CD4-positive, CD25-positive, alpha-beta regulatory T cell (primary cell): ENCODE measurements at regions not wholly inside any gene's neighbourhood (a gene's known extent, or its start where the extent isn't known, plus 50 kb on each side); places are given as distances from the start of the nearest gene placed in this dataset.

ENCODE experiments used
- ATAC-seq, 2 donors: fragments of 150-1000 bp; cut with Tn5 transposase; one replicate each; pipeline ENCODE4 v1.10.0; 2021; ENCODE audit warnings: low read depth in 2 of 2, moderate number of reproducible peaks in 2 of 2, moderate library complexity in 1 of 2
- DNase-seq, 3 donors: peaks; one replicate each; pipeline versions ENCODE4 v3.0.0 to v3.0.0-alpha.2; 2012 to 2022; ENCODE audit warnings: mixed read lengths in 1 of 3
- H3K27ac ChIP-seq: one replicate; pipeline ENCODE4 v1.7.0; 2013; ENCODE audit warnings: mild to moderate bottlenecking, low read length; ENCODE audit not compliant: insufficient read depth, poor library complexity, severe bottlenecking
- H3K27me3 ChIP-seq: one replicate; pipeline ENCODE4 v1.7.0; 2013; ENCODE audit warnings: low read length; ENCODE audit not compliant: control insufficient read depth, insufficient read depth
- H3K36me3 ChIP-seq: one replicate; pipeline ENCODE4 v1.7.0; 2013; ENCODE audit warnings: mild to moderate bottlenecking, low read length, moderate library complexity; ENCODE audit not compliant: control insufficient read depth, insufficient read depth
- H3K4me1 ChIP-seq: 2 replicates; pipeline ENCODE4 v1.7.0; 2013; ENCODE audit warnings: mild to moderate bottlenecking, low read length; ENCODE audit not compliant: insufficient read depth, control insufficient read depth, poor library complexity, severe bottlenecking
- H3K4me3 ChIP-seq: one replicate; pipeline ENCODE4 v1.7.0; 2013; ENCODE audit warnings: low read depth, mild to moderate bottlenecking, low read length, moderate library complexity
- H3K9me3 ChIP-seq, 2 experiments: 1 replicate in 1 of 2; 2 replicates in 1 of 2; pipeline ENCODE4 v1.7.0; 2013; ENCODE audit warnings: low read length in 2 of 2, mild to moderate bottlenecking in 1 of 2, moderate library complexity in 1 of 2; ENCODE audit not compliant: control insufficient read depth in 2 of 2
- H3K27ac Mint-ChIP-seq, 3 donors: one replicate each; pipeline ENCODE4 v1.8.0; 2020 to 2022; ENCODE audit warnings: mild to moderate bottlenecking in 3 of 3, mixed read lengths in 3 of 3, moderate library complexity in 2 of 3
- H3K27me3 Mint-ChIP-seq: one replicate; pipeline ENCODE4 v1.8.0; 2022; ENCODE audit warnings: mild to moderate bottlenecking, mixed read lengths
- H3K36me3 Mint-ChIP-seq: one replicate; pipeline ENCODE4 v1.8.0; 2020; ENCODE audit warnings: mixed read lengths
- H3K4me1 Mint-ChIP-seq, 4 donors: one replicate each; pipeline ENCODE4 v1.8.0; 2020 to 2022; ENCODE audit warnings: mixed read lengths in 4 of 4, mild to moderate bottlenecking in 1 of 4
- H3K4me3 Mint-ChIP-seq, 4 donors: one replicate each; pipeline ENCODE4 v1.8.0; 2020 to 2022; ENCODE audit warnings: mild to moderate bottlenecking in 4 of 4, mixed read lengths in 4 of 4, moderate library complexity in 3 of 4
- H3K9me3 Mint-ChIP-seq, 7 donors: one replicate each; pipeline ENCODE4 v1.8.0; 2020 to 2022; ENCODE audit warnings: mixed read lengths in 7 of 7, mild to moderate bottlenecking in 3 of 7, moderate library complexity in 2 of 7

DNA sequence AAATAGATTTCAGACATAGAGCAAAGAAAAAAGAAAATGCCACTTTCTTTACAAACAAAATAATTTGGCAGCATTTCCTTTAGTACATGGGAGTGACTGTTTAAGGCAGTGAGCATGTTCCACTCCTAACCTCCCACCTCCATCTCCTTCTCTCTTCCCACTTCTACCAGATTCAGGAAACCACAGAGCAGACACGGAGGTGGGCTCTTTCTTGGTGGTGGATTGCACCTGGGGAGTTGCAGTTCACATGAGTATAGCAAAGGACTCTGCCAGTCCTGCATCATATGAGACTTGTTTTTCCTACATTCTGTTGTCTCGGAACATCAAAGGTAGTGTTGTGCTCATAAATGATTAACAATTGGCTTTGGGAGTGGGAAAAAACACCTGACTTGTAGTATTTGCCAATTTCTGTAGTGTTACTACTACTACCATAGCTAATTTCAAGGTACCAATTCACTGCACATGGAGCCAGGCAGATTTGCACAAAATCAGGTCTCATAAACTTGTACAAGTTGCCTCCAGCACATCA lies 137.2 kb downstream of the SPP2 start:
- Mint-ChIP-seq H3K27me3 (peaks cover 15% of the 10 kb centered on the region), H3K27ac (peak overlapping the region in 2 of 3 donors; percentile 21 to 23), H3K9me3 (peaks cover 0 to 7% (median 0%) of the 10 kb centered on the region in 7 donors), H3K36me3 (no peaks in the 10 kb centered on the region), H3K4me1 (peaks cover 0 to 2% (median 0%) of the 10 kb centered on the region in 4 donors), H3K4me3 (no peak overlapping the region)
- DNase-seq: no peak
- Histone ChIP-seq H3K9me3 (no peaks in the 10 kb centered on the region), H3K27me3 (no peaks in the 10 kb centered on the region), H3K27ac (no peak overlapping the region), H3K36me3 (no peaks in the 10 kb centered on the region), H3K4me3 (no peak overlapping the region), H3K4me1 (no peaks in the 10 kb centered on the region)
- no peak for ATAC-seq

GRCh38 chr2:234181121-234181520 lies 130.6 kb downstream of the SPP2 start:
- no peaks in the 10 kb centered on the region for H3K36me3 ChIP-seq
- no peaks in the 10 kb centered on the region for H3K36me3 Mint-ChIP-seq
- H3K4me1 Mint-ChIP-seq: no peaks in the 10 kb centered on the region
- no peak overlapping the region for H3K27ac Mint-ChIP-seq
- no peaks in the 10 kb centered on the region for H3K9me3 ChIP-seq
- no peak overlapping the region for H3K4me3 Mint-ChIP-seq
- ATAC-seq: no peak
- H3K27me3 ChIP-seq: peaks cover 3% of the 10 kb centered on the region
- H3K9me3 Mint-ChIP-seq: peaks cover 0 to 5% (median 0%) of the 10 kb centered on the region in 7 donors
- H3K27me3 Mint-ChIP-seq: peaks cover 40% of the 10 kb centered on the region
- no peak overlapping the region for H3K27ac ChIP-seq
- no peaks in the 10 kb centered on the region for H3K4me1 ChIP-seq
- no peak overlapping the region for H3K4me3 ChIP-seq
- no peak for DNase-seq

GRCh38 chr2:234179031-234179363 lies 128.5 kb downstream of the SPP2 start:
- Histone ChIP-seq H3K27me3 (peaks cover 3% of the 10 kb centered on the region), H3K9me3 (no peaks in the 10 kb centered on the region), H3K36me3 (no peaks in the 10 kb centered on the region), H3K27ac (no peak overlapping the region), H3K4me3 (no peak overlapping the region), H3K4me1 (no peaks in the 10 kb centered on the region)
- ATAC-seq (no peak), DNase-seq (no peak)
- Mint-ChIP-seq H3K36me3 (no peaks in the 10 kb centered on the region), H3K9me3 (peaks cover 0 to 3% (median 0%) of the 10 kb centered on the region in 7 donors), H3K27ac (no peak overlapping the region), H3K27me3 (peaks cover 35% of the 10 kb centered on the region), H3K4me1 (peaks cover 0 to 3% (median 0%) of the 10 kb centered on the region in 4 donors), H3K4me3 (no peak overlapping the region)

GRCh38 chr2:234178330-234179030 lies 128.0 kb downstream of the SPP2 start:
- Mint-ChIP-seq H3K4me3 (no peak overlapping the region), H3K27me3 (peaks cover 35% of the 10 kb centered on the region), H3K27ac (no peak overlapping the region), H3K4me1 (peaks cover 0 to 3% (median 0%) of the 10 kb centered on the region in 4 donors), H3K36me3 (no peaks in the 10 kb centered on the region), H3K9me3 (peaks cover 0 to 2% (median 0%) of the 10 kb centered on the region in 7 donors)
- H3K4me1 ChIP-seq: no peaks in the 10 kb centered on the region
- DNase-seq (no peak), ATAC-seq (no peak)
- no peaks in the 10 kb centered on the region for H3K9me3 ChIP-seq
- no peaks in the 10 kb centered on the region for H3K36me3 ChIP-seq
- H3K4me3 ChIP-seq: no peak overlapping the region
- no peak overlapping the region for H3K27ac ChIP-seq
- peaks cover 3% of the 10 kb centered on the region for H3K27me3 ChIP-seq

- no peak for ATAC-seq
- H3K9me3 ChIP-seq: no peaks in the 10 kb centered on the region
- H3K4me1 ChIP-seq: no peaks in the 10 kb centered on the region
- H3K36me3 Mint-ChIP-seq: no peaks in the 10 kb centered on the region
- DNase-seq: no peak
- no peak overlapping the region for H3K27ac Mint-ChIP-seq
- no peak overlapping the region for H3K4me3 ChIP-seq
- H3K36me3 ChIP-seq: no peaks in the 10 kb centered on the region
- H3K27me3 Mint-ChIP-seq: peaks cover 18% of the 10 kb centered on the region
- no peaks in the 10 kb centered on the region for H3K9me3 Mint-ChIP-seq
- no peak overlapping the region for H3K27ac ChIP-seq
- H3K4me1 Mint-ChIP-seq: peaks cover 0 to 3% (median 0%) of the 10 kb centered on the region in 4 donors
- H3K27me3 ChIP-seq: no peaks in the 10 kb centered on the region
- no peak overlapping the region for H3K4me3 Mint-ChIP-seq
These were observed 125.1 kb downstream of the SPP2 start for GRCh38 chr2:234175649-234176048.

- Histone ChIP-seq H3K27ac (no peak overlapping the region), H3K4me3 (no peak overlapping the region), H3K4me1 (no peaks in the 10 kb centered on the region), H3K27me3 (no peaks in the 10 kb centered on the region), H3K9me3 (no peaks in the 10 kb centered on the region), H3K36me3 (no peaks in the 10 kb centered on the region)
- peaks cover 0 to 3% (median 0%) of the 10 kb centered on the region in 4 donors for H3K4me1 Mint-ChIP-seq
- H3K36me3 Mint-ChIP-seq: no peaks in the 10 kb centered on the region
- H3K4me3 Mint-ChIP-seq: no peak overlapping the region
- no peaks in the 10 kb centered on the region for H3K9me3 Mint-ChIP-seq
- H3K27ac Mint-ChIP-seq: no peak overlapping the region
- ATAC-seq (no peak), DNase-seq (no peak)
- peaks cover 16% of the 10 kb centered on the region for H3K27me3 Mint-ChIP-seq
These were observed 124.2 kb downstream of the SPP2 start for GRCh38 chr2:234174742-234175141.

DNA sequence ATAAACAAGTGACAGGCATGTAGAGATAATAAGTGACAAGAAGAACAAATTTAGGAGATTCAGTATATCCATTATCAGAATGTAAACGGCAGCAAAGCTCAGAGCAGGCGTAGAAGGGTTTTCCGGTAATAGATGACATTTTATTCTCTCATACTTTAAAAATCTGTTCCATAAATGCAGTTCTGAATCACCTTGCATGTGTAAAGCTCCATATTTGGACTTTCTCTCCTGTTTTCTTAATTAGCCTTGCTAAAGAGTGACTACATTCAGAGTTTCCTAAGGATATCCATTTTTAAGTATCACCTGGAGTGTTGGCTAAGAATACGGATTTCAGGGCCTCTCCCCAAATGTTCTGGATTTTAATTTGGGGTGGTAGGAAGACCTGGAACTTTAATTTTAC lies 122.0 kb downstream of the SPP2 start:
- H3K9me3 ChIP-seq: no peaks in the 10 kb centered on the region
- H3K4me1 ChIP-seq: no peaks in the 10 kb centered on the region
- H3K27me3 Mint-ChIP-seq: peaks cover 8% of the 10 kb centered on the region
- no peaks in the 10 kb centered on the region for H3K27me3 ChIP-seq
- ATAC-seq (no peak), DNase-seq (no peak)
- no peaks in the 10 kb centered on the region for H3K9me3 Mint-ChIP-seq
- H3K4me1 Mint-ChIP-seq: peaks cover 0 to 3% (median 0%) of the 10 kb centered on the region in 4 donors
- H3K4me3 Mint-ChIP-seq: no peak overlapping the region
- no peak overlapping the region for H3K4me3 ChIP-seq
- no peak overlapping the region for H3K27ac ChIP-seq
- H3K27ac Mint-ChIP-seq: no peak overlapping the region
- H3K36me3 Mint-ChIP-seq: no peaks in the 10 kb centered on the region
- no peaks in the 10 kb centered on the region for H3K36me3 ChIP-seq

- Mint-ChIP-seq H3K4me1 (peaks cover 0 to 3% (median 0%) of the 10 kb centered on the region in 4 donors), H3K9me3 (no peaks in the 10 kb centered on the region), H3K27ac (no peak overlapping the region), H3K27me3 (peaks cover 7% of the 10 kb centered on the region), H3K36me3 (no peaks in the 10 kb centered on the region), H3K4me3 (no peak overlapping the region)
- Histone ChIP-seq H3K4me1 (no peaks in the 10 kb centered on the region), H3K9me3 (no peaks in the 10 kb centered on the region), H3K4me3 (no peak overlapping the region), H3K27ac (no peak overlapping the region), H3K27me3 (no peaks in the 10 kb centered on the region), H3K36me3 (no peaks in the 10 kb centered on the region)
- no peak for ATAC-seq
- no peak for DNase-seq
These were observed 121.6 kb downstream of the SPP2 start for GRCh38 chr2:234172066-234172465.
